ENCODE measurements at regions not wholly inside any gene's neighbourhood (a gene's known extent, or its start where the extent isn't known, plus 50 kb on each side); places are given as distances from the start of the nearest gene placed in this dataset.

- H3K36me3 Mint-ChIP-seq (ENCODE audit: low read depth): no peaks in the 10 kb centered on the region
- H3K9me3 ChIP-seq (ENCODE audit: control insufficient read depth, low read length, poor library complexity, severe bottlenecking): no peaks in the 10 kb centered on the region
- H3K27ac Mint-ChIP-seq: no peak overlapping the region
- no peak for DNase-seq
- no peak for ATAC-seq
- H3K27me3 Mint-ChIP-seq: peaks cover 5% of the 10 kb centered on the region
- H3K4me3 Mint-ChIP-seq: no peak overlapping the region
- no peaks in the 10 kb centered on the region for H3K4me1 Mint-ChIP-seq
These were observed 487.9 kb upstream of the MKI67 start for GRCh38 chr10:128614016-128614605.

- Mint-ChIP-seq H3K27ac (no peak overlapping the region), H3K4me1 (no peaks in the 10 kb centered on the region), H3K4me3 (no peak overlapping the region), H3K27me3 (peaks cover 5% of the 10 kb centered on the region), H3K36me3 (ENCODE audit: low read depth) (no peaks in the 10 kb centered on the region)
- ATAC-seq (no peak), DNase-seq (no peak)
- H3K9me3 ChIP-seq (ENCODE audit: control insufficient read depth, low read length, poor library complexity, severe bottlenecking): no peaks in the 10 kb centered on the region
These were observed 488.8 kb upstream of the MKI67 start for GRCh38 chr10:128614802-128615553.

GRCh38 chr10:128617532-128617931, 491.3 kb upstream of the MKI67 start:
- no peak for DNase-seq
- H3K9me3 ChIP-seq (ENCODE audit: control insufficient read depth, low read length, poor library complexity, severe bottlenecking): no peaks in the 10 kb centered on the region
- Mint-ChIP-seq H3K4me1 (no peaks in the 10 kb centered on the region), H3K4me3 (no peak overlapping the region), H3K27ac (no peak overlapping the region), H3K36me3 (ENCODE audit: low read depth) (no peaks in the 10 kb centered on the region), H3K27me3 (no peaks in the 10 kb centered on the region)
- ATAC-seq: no peak

- no peak for ATAC-seq
These were observed 496.5 kb upstream of the MKI67 start for GRCh38 chr10:128622706-128623105.

GRCh38 chr10:128623776-128624175, 497.6 kb upstream of the MKI67 start:
- peaks cover 30% of the 10 kb centered on the region for H3K27me3 Mint-ChIP-seq
- ATAC-seq: no peak
- no peaks in the 10 kb centered on the region for H3K9me3 ChIP-seq (ENCODE audit: control insufficient read depth, low read length, poor library complexity, severe bottlenecking)
- H3K27ac Mint-ChIP-seq: no peak overlapping the region
- no peak for DNase-seq
- H3K4me3 Mint-ChIP-seq: no peak overlapping the region
- no peaks in the 10 kb centered on the region for H3K4me1 Mint-ChIP-seq
- H3K36me3 Mint-ChIP-seq (ENCODE audit: low read depth): no peaks in the 10 kb centered on the region

More at GRCh38 chr10:128622706-128623105, 496.5 kb upstream of the MKI67 start:
- no peaks in the 10 kb centered on the region for H3K36me3 Mint-ChIP-seq (ENCODE audit: low read depth)
- H3K4me1 Mint-ChIP-seq: no peaks in the 10 kb centered on the region
- H3K27me3 Mint-ChIP-seq: peaks cover 20% of the 10 kb centered on the region
- no peaks in the 10 kb centered on the region for H3K9me3 ChIP-seq (ENCODE audit: control insufficient read depth, low read length, poor library complexity, severe bottlenecking)
- DNase-seq: no peak
- H3K27ac Mint-ChIP-seq: no peak overlapping the region
- no peak overlapping the region for H3K4me3 Mint-ChIP-seq

GRCh38 chr10:128624656-128625530, 498.7 kb upstream of the MKI67 start:
- no peak overlapping the region for H3K27ac Mint-ChIP-seq
- ATAC-seq: no peak
- no peaks in the 10 kb centered on the region for H3K4me1 Mint-ChIP-seq
- H3K27me3 Mint-ChIP-seq: peaks cover 30% of the 10 kb centered on the region
- no peaks in the 10 kb centered on the region for H3K9me3 ChIP-seq (ENCODE audit: control insufficient read depth, low read length, poor library complexity, severe bottlenecking)
- DNase-seq: no peak
- no peaks in the 10 kb centered on the region for H3K36me3 Mint-ChIP-seq (ENCODE audit: low read depth)
- no peak overlapping the region for H3K4me3 Mint-ChIP-seq

GRCh38 chr10:128625926-128626325, 499.7 kb upstream of the MKI67 start:
- no peaks in the 10 kb centered on the region for H3K36me3 Mint-ChIP-seq (ENCODE audit: low read depth)
- H3K4me1 Mint-ChIP-seq: no peaks in the 10 kb centered on the region
- peaks cover 30% of the 10 kb centered on the region for H3K27me3 Mint-ChIP-seq

GRCh38 chr10:128626397-128627000, 500.3 kb upstream of the MKI67 start:
- ATAC-seq (no peak), DNase-seq (no peak)
- Mint-ChIP-seq H3K36me3 (ENCODE audit: low read depth) (no peaks in the 10 kb centered on the region), H3K4me3 (no peak overlapping the region), H3K27me3 (peaks cover 30% of the 10 kb centered on the region), H3K4me1 (no peaks in the 10 kb centered on the region), H3K27ac (no peak overlapping the region)
- no peaks in the 10 kb centered on the region for H3K9me3 ChIP-seq (ENCODE audit: control insufficient read depth, low read length, poor library complexity, severe bottlenecking)

More at GRCh38 chr10:128625926-128626325, 499.7 kb upstream of the MKI67 start:
- Mint-ChIP-seq H3K4me3 (no peak overlapping the region), H3K27ac (no peak overlapping the region)
- H3K9me3 ChIP-seq (ENCODE audit: control insufficient read depth, low read length, poor library complexity, severe bottlenecking): no peaks in the 10 kb centered on the region
- ATAC-seq (no peak), DNase-seq (no peak)

GRCh38 chr10:128627811-128628210, 501.6 kb upstream of the MKI67 start:
- H3K4me1 Mint-ChIP-seq: no peaks in the 10 kb centered on the region
- ATAC-seq: no peak

GRCh38 chr10:128628252-128628651, 502.0 kb upstream of the MKI67 start:
- Mint-ChIP-seq H3K36me3 (ENCODE audit: low read depth) (no peaks in the 10 kb centered on the region), H3K4me3 (no peak overlapping the region), H3K27me3 (peaks cover 43% of the 10 kb centered on the region), H3K27ac (no peak overlapping the region), H3K4me1 (no peaks in the 10 kb centered on the region)
- no peaks in the 10 kb centered on the region for H3K9me3 ChIP-seq (ENCODE audit: control insufficient read depth, low read length, poor library complexity, severe bottlenecking)
- ATAC-seq (no peak), DNase-seq (no peak)

More at GRCh38 chr10:128627811-128628210, 501.6 kb upstream of the MKI67 start:
- H3K9me3 ChIP-seq (ENCODE audit: control insufficient read depth, low read length, poor library complexity, severe bottlenecking): no peaks in the 10 kb centered on the region
- Mint-ChIP-seq H3K36me3 (ENCODE audit: low read depth) (no peaks in the 10 kb centered on the region), H3K27me3 (peaks cover 42% of the 10 kb centered on the region), H3K27ac (no peak overlapping the region), H3K4me3 (no peak overlapping the region)
- DNase-seq: no peak

- Mint-ChIP-seq H3K4me1 (no peaks in the 10 kb centered on the region), H3K4me3 (no peak overlapping the region), H3K27ac (no peak overlapping the region), H3K36me3 (ENCODE audit: low read depth) (no peaks in the 10 kb centered on the region), H3K27me3 (peaks cover 43% of the 10 kb centered on the region)
- no peaks in the 10 kb centered on the region for H3K9me3 ChIP-seq (ENCODE audit: control insufficient read depth, low read length, poor library complexity, severe bottlenecking)
- DNase-seq (no peak), ATAC-seq (no peak)
These were observed 503.2 kb upstream of the MKI67 start for GRCh38 chr10:128629111-128630096.

- no peaks in the 10 kb centered on the region for H3K36me3 Mint-ChIP-seq (ENCODE audit: low read depth)
- no peak overlapping the region for H3K27ac Mint-ChIP-seq
- H3K4me3 Mint-ChIP-seq: no peak overlapping the region
- no peaks in the 10 kb centered on the region for H3K9me3 ChIP-seq (ENCODE audit: control insufficient read depth, low read length, poor library complexity, severe bottlenecking)
- no peaks in the 10 kb centered on the region for H3K4me1 Mint-ChIP-seq
- ATAC-seq (no peak), DNase-seq (no peak)
- peaks cover 36% of the 10 kb centered on the region for H3K27me3 Mint-ChIP-seq
These were observed 504.6 kb upstream of the MKI67 start for GRCh38 chr10:128630787-128631252.

All from T-helper 17 cell (primary cell).